ENCODE measurements at regions not wholly inside any gene's neighbourhood (a gene's known extent, or its start where the extent isn't known, plus 50 kb on each side); places are given as distances from the start of the nearest gene placed in this dataset.
"Not testable (repeated sequence)": the region's sequence is repeated elsewhere in the genome, so short reads cannot be mapped to it uniquely, and the experiment has no call there.

DNA sequence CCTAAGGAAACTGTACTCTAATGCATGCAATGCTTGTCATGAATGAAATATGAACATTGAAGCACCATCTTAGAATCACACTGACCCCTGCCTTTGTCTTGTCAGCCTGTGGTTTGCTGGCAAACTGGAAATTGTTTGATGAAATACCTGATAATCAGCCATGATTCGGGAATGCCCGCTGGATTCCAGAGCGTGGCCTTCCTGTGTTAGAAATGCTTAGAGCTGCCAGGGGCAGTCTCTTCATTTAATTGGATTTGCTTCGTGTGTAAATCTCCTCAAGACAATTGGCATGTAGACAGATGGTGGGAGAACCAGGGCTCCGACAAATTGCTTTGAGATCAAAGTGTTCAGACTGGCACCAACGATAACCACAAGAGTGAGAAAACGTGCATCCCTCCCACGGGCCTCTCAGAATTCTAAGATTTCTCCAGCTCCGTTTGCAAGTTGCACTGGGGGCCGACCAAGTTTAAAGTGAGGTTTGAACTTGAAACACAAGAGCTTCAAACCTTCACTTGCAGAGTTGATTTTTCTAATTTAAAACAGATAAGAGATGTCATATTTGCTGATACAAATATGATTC, 146.2 kb downstream of the ARRDC4 start:
- TF ChIP-seq, protein P1, sequence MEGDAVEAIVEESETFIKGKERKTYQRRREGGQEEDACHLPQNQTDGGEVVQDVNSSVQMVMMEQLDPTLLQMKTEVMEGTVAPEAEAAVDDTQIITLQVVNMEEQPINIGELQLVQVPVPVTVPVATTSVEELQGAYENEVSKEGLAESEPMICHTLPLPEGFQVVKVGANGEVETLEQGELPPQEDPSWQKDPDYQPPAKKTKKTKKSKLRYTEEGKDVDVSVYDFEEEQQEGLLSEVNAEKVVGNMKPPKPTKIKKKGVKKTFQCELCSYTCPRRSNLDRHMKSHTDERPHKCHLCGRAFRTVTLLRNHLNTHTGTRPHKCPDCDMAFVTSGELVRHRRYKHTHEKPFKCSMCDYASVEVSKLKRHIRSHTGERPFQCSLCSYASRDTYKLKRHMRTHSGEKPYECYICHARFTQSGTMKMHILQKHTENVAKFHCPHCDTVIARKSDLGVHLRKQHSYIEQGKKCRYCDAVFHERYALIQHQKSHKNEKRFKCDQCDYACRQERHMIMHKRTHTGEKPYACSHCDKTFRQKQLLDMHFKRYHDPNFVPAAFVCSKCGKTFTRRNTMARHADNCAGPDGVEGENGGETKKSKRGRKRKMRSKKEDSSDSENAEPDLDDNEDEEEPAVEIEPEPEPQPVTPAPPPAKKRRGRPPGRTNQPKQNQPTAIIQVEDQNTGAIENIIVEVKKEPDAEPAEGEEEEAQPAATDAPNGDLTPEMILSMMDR (conservative IDR thresholded peaks at IDR 0.05) = not testable (repeated sequence)
- TF ChIP-seq EZH2 (IDR thresholded peaks at IDR 0.05; ENCODE audit: low read depth) = not testable (repeated sequence)
